CD8-positive, alpha-beta memory T cell (primary cell): ENCODE measurements at regions not wholly inside any gene's neighbourhood (a gene's known extent, or its start where the extent isn't known, plus 50 kb on each side); places are given as distances from the start of the nearest gene placed in this dataset.

Experiments used
- CTCF ChIA-PET: fragments of 350-600 bp; sonication (Branson Sonifier 250); formaldehyde crosslinking; loops from one replicate; lab custom pipeline; 2021; ENCODE audit warnings: antibody characterized with exemption; lab: Charles Lee
- POLR2A ChIA-PET: fragments of 350-600 bp; sonication (Branson Sonifier 250); formaldehyde crosslinking; loops from one replicate; lab custom pipeline; 2021; ENCODE audit warnings: antibody characterized with exemption; lab: Charles Lee
- DNase-seq, 5 donors: peaks; one replicate each; pipeline versions ENCODE4 v3.0.0 to v3.0.0-alpha.2; 2020 to 2022; ENCODE audit warnings: mixed read lengths in 1 of 5
- H3K27ac ChIP-seq: one replicate; pipeline ENCODE4 v1.7.0; 2013; ENCODE audit warnings: low read depth, mild to moderate bottlenecking, low read length, moderate library complexity
- H3K27me3 ChIP-seq: 2 replicates; pipeline ENCODE4 v1.7.0; 2013; ENCODE audit warnings: low read length, mild to moderate bottlenecking; ENCODE audit not compliant: insufficient read depth, poor library complexity, severe bottlenecking
- H3K36me3 ChIP-seq: 2 replicates; pipeline ENCODE4 v1.7.0; 2013; ENCODE audit warnings: mild to moderate bottlenecking, low read length, moderate library complexity; ENCODE audit not compliant: insufficient read depth
- H3K4me1 ChIP-seq: 2 replicates; pipeline ENCODE4 v1.7.0; 2013; ENCODE audit warnings: mild to moderate bottlenecking, low read length, moderate library complexity; ENCODE audit not compliant: insufficient read depth
- H3K4me3 ChIP-seq: 2 replicates; pipeline ENCODE4 v1.7.0; 2013; ENCODE audit warnings: mild to moderate bottlenecking, low read length
- H3K9me3 ChIP-seq: 2 replicates; pipeline ENCODE4 v1.7.0; 2013; ENCODE audit warnings: mild to moderate bottlenecking, low read length
- H3K27ac Mint-ChIP-seq, 8 donors: one replicate each; pipeline ENCODE4 v1.8.0; 2020 to 2021; ENCODE audit warnings: mixed read lengths in 8 of 8, mild to moderate bottlenecking in 6 of 8, inconsistent platforms in 3 of 8, moderate library complexity in 3 of 8
- H3K27me3 Mint-ChIP-seq, 2 donors: one replicate each; pipeline ENCODE4 v1.8.0; 2020 to 2021; ENCODE audit warnings: mixed read lengths in 2 of 2, mild to moderate bottlenecking in 1 of 2, moderate library complexity in 1 of 2
- H3K36me3 Mint-ChIP-seq, 3 donors: one replicate each; pipeline ENCODE4 v1.8.0; 2020 to 2021; ENCODE audit warnings: mixed read lengths in 3 of 3, inconsistent platforms in 1 of 3, mild to moderate bottlenecking in 1 of 3
- H3K4me1 Mint-ChIP-seq, 3 donors: one replicate each; pipeline ENCODE4 v1.8.0; 2020 to 2021; ENCODE audit warnings: mixed read lengths in 3 of 3, inconsistent platforms in 1 of 3, mild to moderate bottlenecking in 1 of 3
- H3K4me3 Mint-ChIP-seq, 7 donors: one replicate each; pipeline ENCODE4 v1.8.0; 2020 to 2021; ENCODE audit warnings: mixed read lengths in 7 of 7, mild to moderate bottlenecking in 6 of 7, moderate library complexity in 4 of 7, inconsistent platforms in 2 of 7
- H3K9me3 Mint-ChIP-seq, 5 donors: one replicate each; pipeline ENCODE4 v1.8.0; 2020 to 2022; ENCODE audit warnings: mixed read lengths in 5 of 5, mild to moderate bottlenecking in 3 of 5, moderate library complexity in 2 of 5, inconsistent platforms in 1 of 5

GRCh38 chr1:22258698-22259097, 115.8 kb upstream of the WNT4 start:
- POLR2A ChIA-PET: no interaction called here

GRCh38 chr1:22259551-22260282, 116.8 kb upstream of the WNT4 start:
- H3K4me3 ChIP-seq: no peak overlapping the region
- CTCF ChIA-PET: no interaction called here
- H3K36me3 ChIP-seq: no peaks in the 10 kb centered on the region
- Mint-ChIP-seq H3K4me1 (no peaks in the 10 kb centered on the region), H3K9me3 (peaks cover 0 to 4% (median 0%) of the 10 kb centered on the region in 5 donors), H3K4me3 (no peak overlapping the region), H3K36me3 (no peaks in the 10 kb centered on the region), H3K27ac (no peak overlapping the region), H3K27me3 (peaks cover 11 to 42% of the 10 kb centered on the region in 2 donors)
- no peaks in the 10 kb centered on the region for H3K4me1 ChIP-seq
- DNase-seq: no peak
- no peaks in the 10 kb centered on the region for H3K9me3 ChIP-seq
- POLR2A ChIA-PET: no interaction called here
- H3K27ac ChIP-seq: no peak overlapping the region
- H3K27me3 ChIP-seq: no peaks in the 10 kb centered on the region

More at GRCh38 chr1:22258698-22259097, 115.8 kb upstream of the WNT4 start:
- Histone ChIP-seq H3K27ac (no peak overlapping the region), H3K4me1 (no peaks in the 10 kb centered on the region), H3K4me3 (no peak overlapping the region), H3K9me3 (no peaks in the 10 kb centered on the region), H3K36me3 (no peaks in the 10 kb centered on the region), H3K27me3 (no peaks in the 10 kb centered on the region)
- Mint-ChIP-seq H3K4me3 (no peak overlapping the region), H3K9me3 (peaks cover 0 to 4% (median 0%) of the 10 kb centered on the region in 5 donors), H3K27me3 (peaks cover 2 to 37% of the 10 kb centered on the region in 2 donors), H3K36me3 (no peaks in the 10 kb centered on the region), H3K27ac (no peak overlapping the region), H3K4me1 (no peaks in the 10 kb centered on the region)
- CTCF ChIA-PET: no interaction called here
- DNase-seq: no peak

GRCh38 chr1:22260860-22261432, 118.0 kb upstream of the WNT4 start:
- Mint-ChIP-seq H3K4me1 (no peaks in the 10 kb centered on the region), H3K9me3 (peaks cover 0 to 2% (median 0%) of the 10 kb centered on the region in 5 donors), H3K27me3 (peaks cover 13 to 44% of the 10 kb centered on the region in 2 donors), H3K27ac (no peak overlapping the region), H3K36me3 (no peaks in the 10 kb centered on the region), H3K4me3 (no peak overlapping the region)
- Histone ChIP-seq H3K36me3 (no peaks in the 10 kb centered on the region), H3K9me3 (no peaks in the 10 kb centered on the region), H3K4me3 (no peak overlapping the region), H3K4me1 (no peaks in the 10 kb centered on the region), H3K27me3 (no peaks in the 10 kb centered on the region), H3K27ac (no peak overlapping the region)
- ChIA-PET POLR2A (no interaction called here), CTCF (no interaction called here)
- DNase-seq: no peak

- Histone ChIP-seq H3K9me3 (no peaks in the 10 kb centered on the region), H3K4me1 (no peaks in the 10 kb centered on the region), H3K4me3 (no peak overlapping the region), H3K27me3 (no peaks in the 10 kb centered on the region), H3K36me3 (no peaks in the 10 kb centered on the region), H3K27ac (no peak overlapping the region)
- Mint-ChIP-seq H3K9me3 (no peaks in the 10 kb centered on the region), H3K27me3 (peaks cover 13 to 41% of the 10 kb centered on the region in 2 donors), H3K27ac (no peak overlapping the region), H3K36me3 (no peaks in the 10 kb centered on the region), H3K4me1 (no peaks in the 10 kb centered on the region), H3K4me3 (no peak overlapping the region)
- CTCF ChIA-PET: no interaction called here
- no peak for DNase-seq
- POLR2A ChIA-PET: no interaction called here
These were observed 118.7 kb upstream of the WNT4 start for GRCh38 chr1:22261580-22261979.

GRCh38 chr1:22262583-22262982, 119.7 kb upstream of the WNT4 start:
- no peak overlapping the region for H3K4me3 ChIP-seq
- ChIA-PET POLR2A (no interaction called here), CTCF (no interaction called here)
- H3K4me1 ChIP-seq: no peaks in the 10 kb centered on the region
- H3K27me3 Mint-ChIP-seq: peaks cover 13 to 37% of the 10 kb centered on the region in 2 donors
- no peaks in the 10 kb centered on the region for H3K4me1 Mint-ChIP-seq
- no peak overlapping the region for H3K27ac Mint-ChIP-seq
- no peaks in the 10 kb centered on the region for H3K36me3 Mint-ChIP-seq
- no peaks in the 10 kb centered on the region for H3K36me3 ChIP-seq
- no peaks in the 10 kb centered on the region for H3K9me3 Mint-ChIP-seq
- H3K4me3 Mint-ChIP-seq: no peak overlapping the region
- H3K9me3 ChIP-seq: no peaks in the 10 kb centered on the region
- no peak for DNase-seq
- no peak overlapping the region for H3K27ac ChIP-seq
- no peaks in the 10 kb centered on the region for H3K27me3 ChIP-seq

- no peak overlapping the region for H3K4me3 Mint-ChIP-seq
- H3K4me1 Mint-ChIP-seq: no peaks in the 10 kb centered on the region
- Histone ChIP-seq H3K9me3 (no peaks in the 10 kb centered on the region), H3K27me3 (no peaks in the 10 kb centered on the region), H3K4me3 (no peak overlapping the region), H3K27ac (no peak overlapping the region), H3K36me3 (no peaks in the 10 kb centered on the region), H3K4me1 (no peaks in the 10 kb centered on the region)
- H3K36me3 Mint-ChIP-seq: no peaks in the 10 kb centered on the region
- no peak overlapping the region for H3K27ac Mint-ChIP-seq
- peaks cover 13 to 37% of the 10 kb centered on the region in 2 donors for H3K27me3 Mint-ChIP-seq
- POLR2A ChIA-PET: no interaction called here
- DNase-seq: no peak
- CTCF ChIA-PET: no interaction called here
- H3K9me3 Mint-ChIP-seq: no peaks in the 10 kb centered on the region
These were observed 120.5 kb upstream of the WNT4 start for GRCh38 chr1:22263359-22263758.

GRCh38 chr1:22264464-22265341, 121.8 kb upstream of the WNT4 start:
- no peak for DNase-seq
- H3K27ac ChIP-seq: no peak overlapping the region
- no peak overlapping the region for H3K27ac Mint-ChIP-seq
- H3K27me3 Mint-ChIP-seq: peaks cover 18 to 34% of the 10 kb centered on the region in 2 donors
- ChIA-PET CTCF (no interaction called here), POLR2A (interaction anchor here (0.6 kb wide), 1 partner anchor 9 kb away, joined by 5 read pairs; no protein-coding TSS in a partner anchor)
- H3K4me3 ChIP-seq: no peak overlapping the region
- no peaks in the 10 kb centered on the region for H3K4me1 Mint-ChIP-seq
- H3K36me3 Mint-ChIP-seq: no peaks in the 10 kb centered on the region
- no peaks in the 10 kb centered on the region for H3K9me3 Mint-ChIP-seq
- no peaks in the 10 kb centered on the region for H3K27me3 ChIP-seq
- no peak overlapping the region for H3K4me3 Mint-ChIP-seq
- no peaks in the 10 kb centered on the region for H3K36me3 ChIP-seq
- H3K9me3 ChIP-seq: no peaks in the 10 kb centered on the region
- no peaks in the 10 kb centered on the region for H3K4me1 ChIP-seq

- Histone ChIP-seq H3K36me3 (no peaks in the 10 kb centered on the region), H3K27ac (no peak overlapping the region), H3K9me3 (no peaks in the 10 kb centered on the region), H3K4me3 (no peak overlapping the region), H3K4me1 (no peaks in the 10 kb centered on the region), H3K27me3 (no peaks in the 10 kb centered on the region)
- Mint-ChIP-seq H3K4me3 (no peak overlapping the region), H3K27me3 (peaks cover 18 to 25% of the 10 kb centered on the region in 2 donors), H3K27ac (no peak overlapping the region), H3K9me3 (no peaks in the 10 kb centered on the region), H3K4me1 (no peaks in the 10 kb centered on the region), H3K36me3 (no peaks in the 10 kb centered on the region)
- ChIA-PET POLR2A (no interaction called here), CTCF (no interaction called here)
- DNase-seq: no peak
These were observed 123.2 kb upstream of the WNT4 start for GRCh38 chr1:22266141-22266540.
